OCI-LY3 (cell line): ENCODE measurements at regions not wholly inside any gene's neighbourhood (a gene's known extent, or its start where the extent isn't known, plus 50 kb on each side); places are given as distances from the start of the nearest gene placed in this dataset.

Source experiments
- EZH2phosphoT487 ChIP-seq: fragments of 200-600 bp; shearing (Covaris generic); IDR thresholded peaks from 2 replicates; pipeline ENCODE4 v1.6.1; 2018; ENCODE audit warnings: antibody characterized with exemption, mixed run types, low read depth
- TF ChIP-seq, protein P1 (sequence below): fragments of 200-600, 300-600 bp; sonication (generic); IDR thresholded peaks from 2 replicates; pipeline ENCODE4 v1.5.1; 2014; ENCODE audit warnings: antibody characterized with exemption, low read length, low read depth

DNA sequence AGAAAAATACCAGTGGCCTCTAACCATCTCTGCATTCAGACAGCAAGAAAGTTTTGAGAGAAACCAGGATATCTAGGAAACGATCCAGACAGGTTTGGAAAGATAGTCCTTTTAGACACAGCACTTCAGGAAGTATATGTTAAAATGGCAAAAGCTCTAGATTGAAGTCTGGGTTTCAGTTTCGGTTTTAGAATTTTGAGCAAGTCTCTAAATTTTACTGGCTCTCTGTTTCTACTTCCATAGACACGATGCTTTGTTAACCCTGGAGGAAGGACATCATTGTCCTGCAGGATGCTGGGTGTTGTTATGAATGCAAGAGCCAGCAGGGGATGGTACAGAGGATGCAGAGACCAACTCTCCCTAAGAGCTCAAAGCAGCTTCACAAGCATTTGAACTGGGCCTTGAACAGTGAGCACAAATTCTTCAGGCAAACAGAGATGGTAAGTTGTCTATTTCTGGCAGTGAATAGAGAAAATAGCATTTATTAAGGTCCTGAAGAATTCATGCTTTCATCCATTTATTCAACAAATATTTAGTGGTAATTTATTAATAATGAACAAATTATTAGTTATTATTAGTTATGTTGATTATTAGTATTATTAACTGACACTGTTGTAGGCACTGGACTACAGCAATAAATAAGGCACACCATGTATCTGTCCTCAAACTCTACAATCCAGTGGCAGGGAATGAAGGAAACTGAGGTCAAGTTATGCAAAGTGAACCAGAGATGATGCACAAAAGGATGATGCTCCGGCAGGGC lies 152.7 kb upstream of the NRP1 start:
- TF ChIP-seq, protein P1, sequence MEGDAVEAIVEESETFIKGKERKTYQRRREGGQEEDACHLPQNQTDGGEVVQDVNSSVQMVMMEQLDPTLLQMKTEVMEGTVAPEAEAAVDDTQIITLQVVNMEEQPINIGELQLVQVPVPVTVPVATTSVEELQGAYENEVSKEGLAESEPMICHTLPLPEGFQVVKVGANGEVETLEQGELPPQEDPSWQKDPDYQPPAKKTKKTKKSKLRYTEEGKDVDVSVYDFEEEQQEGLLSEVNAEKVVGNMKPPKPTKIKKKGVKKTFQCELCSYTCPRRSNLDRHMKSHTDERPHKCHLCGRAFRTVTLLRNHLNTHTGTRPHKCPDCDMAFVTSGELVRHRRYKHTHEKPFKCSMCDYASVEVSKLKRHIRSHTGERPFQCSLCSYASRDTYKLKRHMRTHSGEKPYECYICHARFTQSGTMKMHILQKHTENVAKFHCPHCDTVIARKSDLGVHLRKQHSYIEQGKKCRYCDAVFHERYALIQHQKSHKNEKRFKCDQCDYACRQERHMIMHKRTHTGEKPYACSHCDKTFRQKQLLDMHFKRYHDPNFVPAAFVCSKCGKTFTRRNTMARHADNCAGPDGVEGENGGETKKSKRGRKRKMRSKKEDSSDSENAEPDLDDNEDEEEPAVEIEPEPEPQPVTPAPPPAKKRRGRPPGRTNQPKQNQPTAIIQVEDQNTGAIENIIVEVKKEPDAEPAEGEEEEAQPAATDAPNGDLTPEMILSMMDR: no peak
- no peak for TF ChIP-seq EZH2phosphoT487
